SK-N-SH (cell line): ENCODE measurements at regions not wholly inside any gene's neighbourhood (a gene's known extent, or its start where the extent isn't known, plus 50 kb on each side); places are given as distances from the start of the nearest gene placed in this dataset.

Source experiments
- CTCF ChIA-PET: fragments of 300-600, 350-600 bp; formaldehyde crosslinking; extraction: SDS; loops from one replicate; lab custom pipeline; 2021; lab: Yijun Ruan, JAX
- POLR2A ChIA-PET: fragments of 350-600 bp; sonication (Branson Sonifier 250); formaldehyde crosslinking; extraction: SDS; loops from one replicate; lab custom pipeline; 2020; ENCODE audit warnings: antibody characterized with exemption, inconsistent platforms; lab: Yijun Ruan, JAX
- DNase-seq: peaks from one replicate; pipeline ENCODE4 v3.0.0; 2012
- H2AFZ ChIP-seq: fragments of 200-600 bp; sonication (generic); 2 replicates; pipeline ENCODE4 v1.8.1; 2016; ENCODE audit warnings: antibody characterized with exemption, mild to moderate bottlenecking, low read depth
- H3F3A ChIP-seq: fragments of 200-600 bp; sonication (generic); replicated peaks from 2 replicates; pipeline ENCODE3; 2016; ENCODE audit warnings: antibody characterized with exemption, mild to moderate bottlenecking; ENCODE audit not compliant: insufficient read depth
- H3K27ac ChIP-seq, 2 experiments: fragments of 200-500 bp in 1 of 2; fragments of 200-600 bp in 1 of 2; sonication (Bioruptor generic) in 1 of 2; sonication (generic), shearing (Covaris generic) in 1 of 2; 2 replicates each; pipeline versions ENCODE4 v1.5.1 to v1.6.1; 2014 to 2016; ENCODE audit warnings: low read depth in 2 of 2, inconsistent platforms in 1 of 2, low read length in 1 of 2, mild to moderate bottlenecking in 1 of 2, mixed read lengths in 1 of 2
- H3K27me3 ChIP-seq: fragments of 200-600 bp; sonication (generic), shearing (Covaris generic); 2 replicates; pipeline ENCODE4 v1.6.1; 2016; ENCODE audit warnings: mixed run types; ENCODE audit not compliant: insufficient read depth
- H3K36me3 ChIP-seq, 2 experiments: fragments of 200-500 bp in 1 of 2; fragments of 200-600 bp in 1 of 2; sonication (Bioruptor generic) in 1 of 2; sonication (generic) in 1 of 2; replicated peaks in 1 of 2; 2 replicates each; pipeline versions ENCODE3 to v1.5.1; 2014 to 2016; ENCODE audit warnings: low read length in 1 of 2, mild to moderate bottlenecking in 1 of 2; ENCODE audit not compliant: insufficient read depth in 2 of 2, control insufficient read depth in 1 of 2
- H3K4me1 ChIP-seq, 2 experiments: fragments of 200-500 bp in 1 of 2; fragments of 200-600 bp in 1 of 2; sonication (Bioruptor generic) in 1 of 2; sonication (generic), shearing (Covaris generic) in 1 of 2; 2 replicates each; pipeline versions ENCODE4 v1.5.1 to v1.6.1; 2014 to 2016; ENCODE audit warnings: low read depth in 1 of 2, low read length in 1 of 2, mixed run types in 1 of 2; ENCODE audit not compliant: insufficient read depth in 2 of 2, control insufficient read depth in 1 of 2
- H3K4me2 ChIP-seq: fragments of 200-600 bp; sonication (generic), shearing (Covaris generic); 2 replicates; pipeline ENCODE4 v1.6.1; 2017; ENCODE audit warnings: mixed run types
- H3K4me3 ChIP-seq, 2 experiments: fragments of 200-500 bp in 1 of 2; fragments of 200-600 bp in 1 of 2; sonication (Bioruptor generic) in 1 of 2; sonication (generic), shearing (Covaris generic) in 1 of 2; 2 replicates each; pipeline versions ENCODE4 v1.5.1 to v1.8.1; 2014 to 2016; ENCODE audit warnings: low read depth in 2 of 2, inconsistent platforms in 1 of 2, low read length in 1 of 2, mild to moderate bottlenecking in 1 of 2, mixed read lengths in 1 of 2, moderate library complexity in 1 of 2
- H3K79me2 ChIP-seq: fragments of 200-600 bp; sonication (generic); 2 replicates; pipeline ENCODE4 v1.8.1; 2017; ENCODE audit warnings: mild to moderate bottlenecking; ENCODE audit not compliant: insufficient read depth
- H3K9ac ChIP-seq: fragments of 200-600 bp; sonication (generic); 2 replicates; pipeline ENCODE4 v1.6.1; 2017; ENCODE audit warnings: mixed run types
- H3K9me2 ChIP-seq: fragments of 200-600 bp; sonication (generic); 2 replicates; pipeline ENCODE4 v1.6.1; 2017; ENCODE audit warnings: mixed run types
- H3K9me3 ChIP-seq: fragments of 200-600 bp; sonication (generic); 2 replicates; pipeline ENCODE4 v1.6.1; 2017; ENCODE audit warnings: mixed run types, mild to moderate bottlenecking, moderate library complexity
- H4K20me1 ChIP-seq: fragments of 200-600 bp; sonication (generic); 2 replicates; pipeline ENCODE4 v1.6.1; 2017; ENCODE audit warnings: mild to moderate bottlenecking, mixed run types; ENCODE audit not compliant: insufficient read depth
- ELF1 ChIP-seq: IDR thresholded peaks from 2 replicates; pipeline ENCODE4 v1.4.0; 2012
- EZH2phosphoT487 ChIP-seq: fragments of 200-600 bp; sonication (generic); IDR thresholded peaks from 2 replicates; pipeline ENCODE4 v1.6.1; 2017; ENCODE audit warnings: low read depth, mixed run types, mild to moderate bottlenecking, antibody characterized with exemption, moderate library complexity, borderline replicate concordance
- GATA2 ChIP-seq: sonication (generic); formaldehyde crosslinking; IDR thresholded peaks from 2 replicates; pipeline ENCODE4 v1.5.0; 2020; ENCODE audit warnings: mild to moderate bottlenecking, missing genetic modification reagents
- JUND ChIP-seq: IDR thresholded peaks from 2 replicates; pipeline ENCODE4 v1.4.0; 2012
- MEF2A ChIP-seq: IDR thresholded peaks from 2 replicates; pipeline ENCODE4 v1.4.0; 2012; ENCODE audit warnings: low read depth, borderline replicate concordance
- MXI1 ChIP-seq: IDR thresholded peaks from 2 replicates; pipeline ENCODE4 v1.6.1; 2012; ENCODE audit warnings: mild to moderate bottlenecking, low read depth, low read length, improper control_type of control experiment
- POLR2AphosphoS5 ChIP-seq: IDR thresholded peaks from 2 replicates; pipeline ENCODE4 v1.6.1; 2012; ENCODE audit warnings: low read depth, low read length
- RCOR1 ChIP-seq: fragments of 150-350 bp; IDR thresholded peaks from 2 replicates; pipeline ENCODE4 v1.6.1; 2017; ENCODE audit warnings: antibody characterized with exemption, low read length
- RFX5 ChIP-seq: IDR thresholded peaks from 2 replicates; pipeline ENCODE4 v1.6.1; 2012; ENCODE audit warnings: mild to moderate bottlenecking, improper control_type of control experiment, low read length
- RXRA ChIP-seq: IDR thresholded peaks from 2 replicates; pipeline ENCODE4 v1.4.0; 2012; ENCODE audit warnings: low read depth, mild to moderate bottlenecking, borderline replicate concordance
- SIN3A ChIP-seq: IDR thresholded peaks from 2 replicates; pipeline ENCODE4 v1.6.1; 2012; ENCODE audit warnings: low read depth, mild to moderate bottlenecking, low read length, moderate library complexity, borderline replicate concordance
- TCF12 ChIP-seq: IDR thresholded peaks from 2 replicates; pipeline ENCODE4 v1.4.0; 2012
- TEAD4 ChIP-seq: IDR thresholded peaks from 2 replicates; pipeline ENCODE4 v1.4.0; 2012; ENCODE audit warnings: mild to moderate bottlenecking, borderline replicate concordance; ENCODE audit not compliant: insufficient read depth
- WGBS: methylation state at CpG from one replicate; pipeline ENCODE4 v1.1.6; 2017; ENCODE audit warnings: low lambda C conversion rate; 5-methylcytosine and 5-hydroxymethylcytosine counted together
- TF ChIP-seq, protein P1 (sequence below): IDR thresholded peaks from 2 replicates; pipeline ENCODE4; 2012
- TF ChIP-seq, protein P2 (sequence below): fragments of 150-350 bp; IDR thresholded peaks from 2 replicates; pipeline ENCODE4 v1.6.1; 2017; ENCODE audit warnings: antibody characterized with exemption, low read length, low read depth, borderline replicate concordance
- TF ChIP-seq, protein P3 (sequence below): IDR thresholded peaks from 2 replicates; pipeline ENCODE4 v1.6.1; 2012; ENCODE audit warnings: mild to moderate bottlenecking, low read depth, low read length, moderate library complexity

DNA sequence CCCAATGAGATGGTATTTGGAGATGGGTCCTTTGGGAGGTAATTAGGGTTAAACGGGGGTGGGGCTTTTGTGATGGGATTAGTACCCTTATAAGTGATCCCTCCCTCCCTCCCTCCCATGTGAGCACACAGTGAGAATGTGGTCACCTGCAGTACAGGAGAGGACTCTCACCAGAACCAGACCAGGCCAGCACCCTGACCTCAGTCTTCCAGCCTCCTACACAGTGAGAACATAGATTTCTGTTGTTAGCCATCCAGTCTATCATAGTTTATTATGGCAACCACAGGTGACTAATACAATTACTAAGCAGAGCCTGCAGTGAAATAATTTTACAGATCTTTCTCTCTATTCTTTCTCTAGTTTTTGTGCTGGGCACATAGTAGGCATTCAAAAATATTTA, 137.7 kb upstream of the PKDCC start:
- H3K79me2 ChIP-seq = no peaks in the 10 kb centered on the region
- H3K4me2 ChIP-seq = no peak overlapping the region
- DNase-seq = no peak
- ChIA-PET CTCF (interaction anchor here (1.0 to 2.0 kb wide), 2 partner anchors 9 to 30 kb away, joined by 3 to 6 read pairs; no protein-coding TSS in a partner anchor), POLR2A (no interaction called here)
- no peak overlapping the region for H3K4me3 ChIP-seq
- WGBS = 9% methylated on average over 1 of the region's 1 CpG
- no peaks in the 10 kb centered on the region for H3F3A ChIP-seq
- TF ChIP-seq MEF2A = no peak
- no peak for TF ChIP-seq RXRA
- TF ChIP-seq TEAD4 = no peak
- no peak for TF ChIP-seq GATA2 (CRISPR knock-in tag)
- TF ChIP-seq JUND = no peak
- H3K4me1 ChIP-seq = peaks cover 0 to 10% of the 10 kb centered on the region in 2 experiments; a peak in 1 of 4 replicates
- no peak overlapping the region for H3K9ac ChIP-seq
- H4K20me1 ChIP-seq = no peaks in the 10 kb centered on the region
- H3K27ac ChIP-seq = no peak overlapping the region
- no peak overlapping the region for H2AFZ ChIP-seq
- no peaks in the 10 kb centered on the region for H3K9me3 ChIP-seq
- no peaks in the 10 kb centered on the region for H3K36me3 ChIP-seq
- H3K27me3 ChIP-seq = peaks cover 13% of the 10 kb centered on the region; the same call in 1 of the 2 replicates
- H3K9me2 ChIP-seq = no peaks in the 10 kb centered on the region

DNA sequence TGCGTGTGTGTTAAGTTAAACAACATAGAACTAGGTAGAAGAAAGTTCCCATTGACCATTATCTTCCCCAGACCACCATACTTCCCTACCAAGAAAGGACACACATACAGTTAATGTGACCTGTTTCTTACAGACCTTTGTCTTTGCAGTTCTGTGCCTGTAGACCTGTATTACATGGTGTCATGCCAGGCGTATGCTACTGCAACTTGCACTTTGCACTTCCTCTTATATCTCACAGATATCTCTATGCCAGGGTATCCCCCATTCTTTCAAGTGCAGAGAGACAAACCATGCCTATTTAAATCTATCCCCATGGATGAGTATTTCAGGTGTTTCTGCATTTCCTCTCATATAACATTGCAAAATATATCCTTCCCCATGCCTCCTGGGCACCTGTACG, 136.8 kb upstream of the PKDCC start:
- POLR2A ChIA-PET = no interaction called here
- TF ChIP-seq EZH2phosphoT487 (no peak), TCF12 (no peak), RFX5 (no peak), GATA2 (CRISPR knock-in tag) (no peak)
- TF ChIP-seq, protein P1, sequence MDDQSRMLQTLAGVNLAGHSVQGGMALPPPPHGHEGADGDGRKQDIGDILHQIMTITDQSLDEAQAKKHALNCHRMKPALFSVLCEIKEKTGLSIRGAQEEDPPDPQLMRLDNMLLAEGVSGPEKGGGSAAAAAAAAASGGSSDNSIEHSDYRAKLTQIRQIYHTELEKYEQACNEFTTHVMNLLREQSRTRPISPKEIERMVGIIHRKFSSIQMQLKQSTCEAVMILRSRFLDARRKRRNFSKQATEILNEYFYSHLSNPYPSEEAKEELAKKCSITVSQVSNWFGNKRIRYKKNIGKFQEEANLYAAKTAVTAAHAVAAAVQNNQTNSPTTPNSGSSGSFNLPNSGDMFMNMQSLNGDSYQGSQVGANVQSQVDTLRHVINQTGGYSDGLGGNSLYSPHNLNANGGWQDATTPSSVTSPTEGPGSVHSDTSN = no peak
- TF ChIP-seq, protein P2, sequence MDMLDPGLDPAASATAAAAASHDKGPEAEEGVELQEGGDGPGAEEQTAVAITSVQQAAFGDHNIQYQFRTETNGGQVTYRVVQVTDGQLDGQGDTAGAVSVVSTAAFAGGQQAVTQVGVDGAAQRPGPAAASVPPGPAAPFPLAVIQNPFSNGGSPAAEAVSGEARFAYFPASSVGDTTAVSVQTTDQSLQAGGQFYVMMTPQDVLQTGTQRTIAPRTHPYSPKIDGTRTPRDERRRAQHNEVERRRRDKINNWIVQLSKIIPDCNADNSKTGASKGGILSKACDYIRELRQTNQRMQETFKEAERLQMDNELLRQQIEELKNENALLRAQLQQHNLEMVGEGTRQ = no peak
- H3K27ac ChIP-seq = no peak overlapping the region
- WGBS = 58% methylated on average over 3 of the region's 3 CpGs
- no peaks in the 10 kb centered on the region for H3K36me3 ChIP-seq
- no peaks in the 10 kb centered on the region for H3K79me2 ChIP-seq
- no peak overlapping the region for H2AFZ ChIP-seq
- H3K4me3 ChIP-seq = no peak overlapping the region
- H3K9ac ChIP-seq = no peak overlapping the region
- H3K4me1 ChIP-seq = peaks cover 0 to 10% of the 10 kb centered on the region in 2 experiments; a peak in 1 of 4 replicates
- no peak overlapping the region for H3K4me2 ChIP-seq
- CTCF ChIA-PET = interaction anchor here (0.7 kb wide), 1 partner anchor 66 kb away, joined by 3 read pairs; no protein-coding TSS in a partner anchor
- H3K27me3 ChIP-seq = peaks cover 13% of the 10 kb centered on the region; the same call in 1 of the 2 replicates
- H3F3A ChIP-seq = no peaks in the 10 kb centered on the region
- H4K20me1 ChIP-seq = no peaks in the 10 kb centered on the region
- H3K9me2 ChIP-seq = no peaks in the 10 kb centered on the region
- H3K9me3 ChIP-seq = no peaks in the 10 kb centered on the region
- DNase-seq = no peak

DNA sequence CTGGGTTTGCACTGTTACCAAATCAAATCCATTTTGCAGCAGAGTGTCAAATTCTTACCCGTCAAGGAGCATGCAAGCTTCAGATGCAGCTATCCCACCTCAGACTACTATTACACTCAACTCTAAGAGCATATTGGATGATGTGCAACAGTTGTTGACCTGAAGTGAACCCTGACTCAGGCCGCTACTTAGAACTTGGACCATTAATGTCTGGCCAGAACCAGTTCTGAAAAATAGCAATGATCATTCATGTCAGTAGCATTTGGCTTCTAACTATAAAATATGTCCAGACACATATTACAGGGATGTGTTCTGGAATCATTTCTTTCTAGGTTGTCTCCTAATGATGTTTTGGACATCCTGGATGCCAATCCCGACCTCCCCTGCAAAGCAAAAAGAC, 135.5 kb upstream of the PKDCC start:
- Histone ChIP-seq H3K9me2 (no peaks in the 10 kb centered on the region), H3K9ac (no peak overlapping the region), H3K27me3 (peaks cover 13% of the 10 kb centered on the region; the same call in 1 of the 2 replicates), H3F3A (no peaks in the 10 kb centered on the region), H3K36me3 (no peaks in the 10 kb centered on the region), H3K4me2 (no peak overlapping the region), H3K79me2 (no peaks in the 10 kb centered on the region), H3K27ac (no peak overlapping the region), H4K20me1 (no peaks in the 10 kb centered on the region), H3K9me3 (no peaks in the 10 kb centered on the region), H3K4me1 (peaks cover 0 to 2% of the 10 kb centered on the region in 2 experiments; a peak in 1 of 4 replicates), H3K4me3 (no peak overlapping the region), H2AFZ (no peak overlapping the region)
- CTCF ChIA-PET = interaction anchor here (0.7 kb wide), 1 partner anchor 270 kb away, joined by 3 read pairs; no protein-coding TSS in a partner anchor
- no peak for DNase-seq
- 50% methylated on average over 3 of the region's 3 CpGs for WGBS
- POLR2A ChIA-PET = no interaction called here
- no peak for TF ChIP-seq MXI1
- TF ChIP-seq, protein P3, sequence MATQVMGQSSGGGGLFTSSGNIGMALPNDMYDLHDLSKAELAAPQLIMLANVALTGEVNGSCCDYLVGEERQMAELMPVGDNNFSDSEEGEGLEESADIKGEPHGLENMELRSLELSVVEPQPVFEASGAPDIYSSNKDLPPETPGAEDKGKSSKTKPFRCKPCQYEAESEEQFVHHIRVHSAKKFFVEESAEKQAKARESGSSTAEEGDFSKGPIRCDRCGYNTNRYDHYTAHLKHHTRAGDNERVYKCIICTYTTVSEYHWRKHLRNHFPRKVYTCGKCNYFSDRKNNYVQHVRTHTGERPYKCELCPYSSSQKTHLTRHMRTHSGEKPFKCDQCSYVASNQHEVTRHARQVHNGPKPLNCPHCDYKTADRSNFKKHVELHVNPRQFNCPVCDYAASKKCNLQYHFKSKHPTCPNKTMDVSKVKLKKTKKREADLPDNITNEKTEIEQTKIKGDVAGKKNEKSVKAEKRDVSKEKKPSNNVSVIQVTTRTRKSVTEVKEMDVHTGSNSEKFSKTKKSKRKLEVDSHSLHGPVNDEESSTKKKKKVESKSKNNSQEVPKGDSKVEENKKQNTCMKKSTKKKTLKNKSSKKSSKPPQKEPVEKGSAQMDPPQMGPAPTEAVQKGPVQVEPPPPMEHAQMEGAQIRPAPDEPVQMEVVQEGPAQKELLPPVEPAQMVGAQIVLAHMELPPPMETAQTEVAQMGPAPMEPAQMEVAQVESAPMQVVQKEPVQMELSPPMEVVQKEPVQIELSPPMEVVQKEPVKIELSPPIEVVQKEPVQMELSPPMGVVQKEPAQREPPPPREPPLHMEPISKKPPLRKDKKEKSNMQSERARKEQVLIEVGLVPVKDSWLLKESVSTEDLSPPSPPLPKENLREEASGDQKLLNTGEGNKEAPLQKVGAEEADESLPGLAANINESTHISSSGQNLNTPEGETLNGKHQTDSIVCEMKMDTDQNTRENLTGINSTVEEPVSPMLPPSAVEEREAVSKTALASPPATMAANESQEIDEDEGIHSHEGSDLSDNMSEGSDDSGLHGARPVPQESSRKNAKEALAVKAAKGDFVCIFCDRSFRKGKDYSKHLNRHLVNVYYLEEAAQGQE = no peak
- no peak for TF ChIP-seq SIN3A
- TF ChIP-seq POLR2AphosphoS5 = no peak
- TF ChIP-seq EZH2phosphoT487 = no peak
- no peak for TF ChIP-seq GATA2 (CRISPR knock-in tag)
- no peak for TF ChIP-seq ELF1
- TF ChIP-seq, protein P2 = no peak
- no peak for TF ChIP-seq RCOR1
